ENCODE measurements at regions not wholly inside any gene's neighbourhood (a gene's known extent, or its start where the extent isn't known, plus 50 kb on each side); places are given as distances from the start of the nearest gene placed in this dataset.

GRCh38 chr6:169082817-169083507 is 170.7 kb downstream of the THBS2 start:
- POLR2A ChIA-PET: no interaction called here
- DNase-seq: no peak
- Mint-ChIP-seq H3K27ac (no peak overlapping the region), H3K27me3 (no peaks in the 10 kb centered on the region), H3K4me1 (ENCODE audit: low read depth) (no peaks in the 10 kb centered on the region), H3K9me3 (no peaks in the 10 kb centered on the region), H3K36me3 (no peaks in the 10 kb centered on the region), H3K4me3 (no peak overlapping the region)
- CTCF ChIA-PET: no interaction called here
- intact Hi-C loops (cut with micrococcal nuclease): no loop called here

GRCh38 chr6:169082093-169082492 is 171.6 kb downstream of the THBS2 start:
- Mint-ChIP-seq H3K4me1 (ENCODE audit: low read depth) (no peaks in the 10 kb centered on the region), H3K9me3 (no peaks in the 10 kb centered on the region), H3K27me3 (no peaks in the 10 kb centered on the region), H3K27ac (no peak overlapping the region), H3K36me3 (no peaks in the 10 kb centered on the region), H3K4me3 (no peak overlapping the region)
- DNase-seq: no peak
- intact Hi-C loops (cut with micrococcal nuclease): no loop called here
- ChIA-PET CTCF (no interaction called here), POLR2A (no interaction called here)

GRCh38 chr6:169081248-169081647 is 172.4 kb downstream of the THBS2 start:
- Mint-ChIP-seq H3K27me3 (no peaks in the 10 kb centered on the region), H3K4me3 (no peak overlapping the region), H3K27ac (no peak overlapping the region), H3K36me3 (no peaks in the 10 kb centered on the region), H3K4me1 (ENCODE audit: low read depth) (no peaks in the 10 kb centered on the region), H3K9me3 (no peaks in the 10 kb centered on the region)
- intact Hi-C loops (cut with micrococcal nuclease): no loop called here
- ChIA-PET CTCF (no interaction called here), POLR2A (no interaction called here)
- no peak for DNase-seq

- intact Hi-C loops (cut with micrococcal nuclease): no loop called here
- no peaks in the 10 kb centered on the region for H3K36me3 Mint-ChIP-seq
- POLR2A ChIA-PET: no interaction called here
- no peak overlapping the region for H3K27ac Mint-ChIP-seq
- no peak overlapping the region for H3K4me3 Mint-ChIP-seq
- CTCF ChIA-PET: no interaction called here
- no peak for DNase-seq
- no peaks in the 10 kb centered on the region for H3K27me3 Mint-ChIP-seq
- no peaks in the 10 kb centered on the region for H3K4me1 Mint-ChIP-seq (ENCODE audit: low read depth)
- no peaks in the 10 kb centered on the region for H3K9me3 Mint-ChIP-seq
Observed at GRCh38 chr6:169079650-169080049, 174.0 kb downstream of the THBS2 start.

GRCh38 chr6:169078399-169079145 is 175.1 kb downstream of the THBS2 start:
- no peaks in the 10 kb centered on the region for H3K4me1 Mint-ChIP-seq (ENCODE audit: low read depth)
- H3K27ac Mint-ChIP-seq: no peak overlapping the region
- ChIA-PET CTCF (no interaction called here), POLR2A (no interaction called here)
- H3K9me3 Mint-ChIP-seq: no peaks in the 10 kb centered on the region
- DNase-seq: no peak
- H3K4me3 Mint-ChIP-seq: no peak overlapping the region
- no peaks in the 10 kb centered on the region for H3K27me3 Mint-ChIP-seq
- intact Hi-C loops (cut with micrococcal nuclease): no loop called here
- no peaks in the 10 kb centered on the region for H3K36me3 Mint-ChIP-seq

GRCh38 chr6:169075915-169076654 is 177.6 kb downstream of the THBS2 start:
- intact Hi-C loops (cut with micrococcal nuclease): no loop called here
- no peak overlapping the region for H3K4me3 Mint-ChIP-seq
- H3K9me3 Mint-ChIP-seq: no peaks in the 10 kb centered on the region
- ChIA-PET POLR2A (no interaction called here), CTCF (no interaction called here)
- no peaks in the 10 kb centered on the region for H3K4me1 Mint-ChIP-seq (ENCODE audit: low read depth)
- no peak for DNase-seq
- peaks cover 2% of the 10 kb centered on the region for H3K27me3 Mint-ChIP-seq
- H3K27ac Mint-ChIP-seq: no peak overlapping the region
- H3K36me3 Mint-ChIP-seq: no peaks in the 10 kb centered on the region

GRCh38 chr6:169075211-169075914 is 178.3 kb downstream of the THBS2 start:
- ChIA-PET CTCF (no interaction called here), POLR2A (no interaction called here)
- Mint-ChIP-seq H3K36me3 (no peaks in the 10 kb centered on the region), H3K4me3 (no peak overlapping the region), H3K4me1 (ENCODE audit: low read depth) (no peaks in the 10 kb centered on the region), H3K27me3 (peaks cover 3% of the 10 kb centered on the region), H3K27ac (no peak overlapping the region), H3K9me3 (no peaks in the 10 kb centered on the region)
- no peak for DNase-seq
- intact Hi-C loops (cut with micrococcal nuclease): no loop called here

GRCh38 chr6:169074526-169074925 is 179.1 kb downstream of the THBS2 start:
- Mint-ChIP-seq H3K27me3 (peaks cover 3% of the 10 kb centered on the region), H3K4me1 (ENCODE audit: low read depth) (no peaks in the 10 kb centered on the region), H3K36me3 (no peaks in the 10 kb centered on the region), H3K4me3 (no peak overlapping the region), H3K9me3 (no peaks in the 10 kb centered on the region), H3K27ac (no peak overlapping the region)
- CTCF ChIA-PET: no interaction called here
- intact Hi-C loops (cut with micrococcal nuclease): no loop called here
- DNase-seq: no peak
- POLR2A ChIA-PET: no interaction called here

GRCh38 chr6:169073311-169073710 is 180.3 kb downstream of the THBS2 start:
- H3K9me3 Mint-ChIP-seq: no peaks in the 10 kb centered on the region
- no peak for DNase-seq
- no peak overlapping the region for H3K4me3 Mint-ChIP-seq
- no peaks in the 10 kb centered on the region for H3K36me3 Mint-ChIP-seq
- H3K27me3 Mint-ChIP-seq: peaks cover 3% of the 10 kb centered on the region
- CTCF ChIA-PET: no interaction called here
- H3K4me1 Mint-ChIP-seq (ENCODE audit: low read depth): no peaks in the 10 kb centered on the region
- H3K27ac Mint-ChIP-seq: no peak overlapping the region
- POLR2A ChIA-PET: no interaction called here
- intact Hi-C loops (cut with micrococcal nuclease): no loop called here

- H3K27me3 Mint-ChIP-seq: peaks cover 3% of the 10 kb centered on the region
- CTCF ChIA-PET: no interaction called here
- H3K27ac Mint-ChIP-seq: no peak overlapping the region
- H3K4me1 Mint-ChIP-seq (ENCODE audit: low read depth): no peaks in the 10 kb centered on the region
- no peaks in the 10 kb centered on the region for H3K36me3 Mint-ChIP-seq
- no peak overlapping the region for H3K4me3 Mint-ChIP-seq
- intact Hi-C loops (cut with micrococcal nuclease): no loop called here
- H3K9me3 Mint-ChIP-seq: no peaks in the 10 kb centered on the region
- no peak for DNase-seq
- POLR2A ChIA-PET: no interaction called here
Observed at GRCh38 chr6:169072127-169073042, 181.3 kb downstream of the THBS2 start.

- H3K27me3 Mint-ChIP-seq: peaks cover 3% of the 10 kb centered on the region
- DNase-seq: no peak
- H3K36me3 Mint-ChIP-seq: no peaks in the 10 kb centered on the region
- no peak overlapping the region for H3K4me3 Mint-ChIP-seq
- H3K9me3 Mint-ChIP-seq: no peaks in the 10 kb centered on the region
- ChIA-PET POLR2A (no interaction called here), CTCF (no interaction called here)
- intact Hi-C loops (cut with micrococcal nuclease): no loop called here
- no peak overlapping the region for H3K27ac Mint-ChIP-seq
- no peaks in the 10 kb centered on the region for H3K4me1 Mint-ChIP-seq (ENCODE audit: low read depth)
Observed at GRCh38 chr6:169071394-169071793, 182.3 kb downstream of the THBS2 start.

Measured in activated CD4-positive, alpha-beta memory T cell treated with anti-CD3 and anti-CD28 coated beads for 36 hours (primary cell).